Neural progenitor cell (in vitro differentiated cells): ENCODE measurements at regions not wholly inside any gene's neighbourhood (a gene's known extent, or its start where the extent isn't known, plus 50 kb on each side); places are given as distances from the start of the nearest gene placed in this dataset.

ENCODE experiments used
- DNase-seq: peaks from one replicate; pipeline ENCODE4 v3.0.0-alpha.2; 2016; ENCODE audit warnings: low spot score
- H2AFZ ChIP-seq: fragments of 200-600 bp; sonication (generic); replicated peaks from 2 replicates; pipeline ENCODE4 v1.6.1; 2016; ENCODE audit warnings: antibody characterized with exemption
- H3F3A ChIP-seq: fragments of 200-600 bp; sonication (generic); 2 replicates; pipeline ENCODE4 v1.6.1; 2016; ENCODE audit warnings: antibody characterized with exemption, low read depth
- H3K27ac ChIP-seq: fragments of 200-600 bp; sonication (generic); 2 replicates; pipeline ENCODE4 v1.5.1; 2016; ENCODE audit warnings: mild to moderate bottlenecking
- H3K27me3 ChIP-seq: fragments of 200-600 bp; sonication (generic); 2 replicates; pipeline ENCODE4 v1.6.1; 2016; ENCODE audit warnings: mild to moderate bottlenecking, moderate library complexity
- H3K36me3 ChIP-seq: fragments of 200-600 bp; sonication (generic); 2 replicates; pipeline ENCODE4 v1.5.1; 2016
- H3K4me1 ChIP-seq: fragments of 200-600 bp; sonication (generic); 2 replicates; pipeline ENCODE4 v1.6.1; 2016; ENCODE audit warnings: mixed run types
- H3K4me2 ChIP-seq: fragments of 200-600 bp; sonication (generic); 2 replicates; pipeline ENCODE4 v1.6.1; 2016
- H3K4me3 ChIP-seq: fragments of 200-600 bp; sonication (generic); 2 replicates; pipeline ENCODE4 v1.5.1; 2016
- H3K79me2 ChIP-seq: fragments of 200-600 bp; sonication (generic); 2 replicates; pipeline ENCODE4 v1.6.1; 2016; ENCODE audit warnings: low read depth
- H3K9ac ChIP-seq: fragments of 200-600 bp; sonication (generic); 2 replicates; pipeline ENCODE4 v1.6.1; 2016
- H3K9me3 ChIP-seq: fragments of 200-600 bp; sonication (generic); 2 replicates; pipeline ENCODE4 v1.5.1; 2016; ENCODE audit warnings: low read depth
- H4K20me1 ChIP-seq: fragments of 200-600 bp; sonication (generic); 2 replicates; pipeline ENCODE4 v1.6.1; 2016; ENCODE audit warnings: low read depth
- H3K27ac Mint-ChIP-seq: 3 replicates; pipeline ENCODE4 v1.8.0; 2021; ENCODE audit warnings: mixed read lengths
- H3K27me3 Mint-ChIP-seq: 2 replicates; pipeline ENCODE4 v1.8.0; 2022; ENCODE audit warnings: low read depth, mild to moderate bottlenecking, inconsistent platforms, moderate library complexity, mixed read lengths; ENCODE audit not compliant: insufficient read depth
- H3K36me3 Mint-ChIP-seq: 3 replicates; pipeline ENCODE4 v1.8.0; 2021; ENCODE audit warnings: mixed read lengths
- H3K4me1 Mint-ChIP-seq: 3 replicates; pipeline ENCODE4 v1.8.0; 2021; ENCODE audit warnings: mixed read lengths
- H3K4me3 Mint-ChIP-seq: 3 replicates; pipeline ENCODE4 v1.8.0; 2021; ENCODE audit warnings: mild to moderate bottlenecking, moderate library complexity, mixed read lengths
- H3K9me3 Mint-ChIP-seq: 3 replicates; pipeline ENCODE4 v1.8.0; 2020; ENCODE audit warnings: mixed read lengths
- CTCF ChIP-seq: fragments of 200-600 bp; sonication (generic); IDR thresholded peaks from 2 replicates; pipeline ENCODE4 v1.5.1; 2017; ENCODE audit warnings: antibody characterized with exemption, mild to moderate bottlenecking
- EZH2 ChIP-seq: fragments of 200-600 bp; sonication (generic); IDR thresholded peaks from 2 replicates; pipeline ENCODE4 v1.6.1; 2017; ENCODE audit warnings: antibody characterized with exemption, mild to moderate bottlenecking, moderate library complexity
- EZH2phosphoT487 ChIP-seq: fragments of 200-600 bp; sonication (generic); IDR thresholded peaks from 2 replicates; pipeline ENCODE4 v1.6.1; 2017; ENCODE audit warnings: antibody characterized with exemption

DNA sequence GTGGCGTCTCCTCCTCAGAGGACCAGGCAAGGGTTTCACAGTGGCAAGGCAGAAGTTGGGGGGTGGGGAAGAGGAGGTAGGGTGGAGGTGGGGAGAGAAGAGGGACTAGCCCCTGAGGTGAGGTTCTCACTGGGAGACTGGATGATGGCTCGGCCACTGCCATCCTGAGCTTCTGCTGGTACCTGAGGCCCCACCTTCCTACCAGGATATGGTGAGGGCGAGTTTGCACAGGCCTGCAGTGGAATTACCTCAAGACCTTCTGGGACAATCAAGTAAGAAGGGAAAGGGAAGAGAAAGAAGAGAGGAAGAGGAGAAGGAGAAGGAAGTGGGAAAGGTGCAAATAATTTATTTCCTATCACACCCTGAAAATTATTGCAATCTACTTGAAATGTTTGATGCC, 111.8 kb upstream of the GDF10 start:
- H3K27me3 ChIP-seq: no peaks in the 10 kb centered on the region
- peaks cover 2% of the 10 kb centered on the region for H3K9me3 Mint-ChIP-seq
- TF ChIP-seq CTCF (no peak), EZH2phosphoT487 (no peak)
- H3K36me3 ChIP-seq: no peaks in the 10 kb centered on the region
- H3K4me1 Mint-ChIP-seq: peaks cover 4% of the 10 kb centered on the region
- DNase-seq: no peak
- H3K4me2 ChIP-seq: no peak overlapping the region
- H3K27ac Mint-ChIP-seq: no peak overlapping the region
- H4K20me1 ChIP-seq: no peaks in the 10 kb centered on the region
- no peak overlapping the region for H3K4me3 ChIP-seq
- H3K79me2 ChIP-seq: no peaks in the 10 kb centered on the region
- H3F3A ChIP-seq: no peaks in the 10 kb centered on the region
- H3K9me3 ChIP-seq: no peaks in the 10 kb centered on the region
- H3K27ac ChIP-seq: no peak overlapping the region
- H2AFZ ChIP-seq: no peak overlapping the region
- H3K4me1 ChIP-seq: no peaks in the 10 kb centered on the region
- H3K36me3 Mint-ChIP-seq: no peaks in the 10 kb centered on the region
- no peak overlapping the region for H3K4me3 Mint-ChIP-seq
- peaks cover 2% of the 10 kb centered on the region for H3K27me3 Mint-ChIP-seq
- H3K9ac ChIP-seq: no peak overlapping the region

DNA sequence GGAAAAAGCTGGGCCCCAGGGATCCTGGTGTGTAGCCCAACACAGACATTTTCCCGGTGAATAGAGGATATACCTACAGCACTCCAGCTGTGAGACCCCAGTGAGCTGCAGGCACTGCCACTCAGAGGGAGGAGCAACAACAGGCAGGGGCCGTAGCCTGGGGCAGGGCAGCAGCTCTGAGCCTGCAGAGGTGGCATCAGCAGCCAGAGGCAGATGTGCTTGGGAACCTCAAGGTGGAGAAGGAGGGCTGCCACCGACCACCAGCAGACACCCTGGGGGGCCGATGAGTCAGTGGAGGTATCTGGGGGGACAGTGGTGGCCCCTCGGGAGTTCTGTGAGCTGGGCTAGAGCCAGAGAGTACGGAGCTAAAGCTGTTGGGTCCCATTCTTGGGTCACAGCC, 110.2 kb upstream of the GDF10 start:
- no peak overlapping the region for H3K4me3 Mint-ChIP-seq
- no peak for TF ChIP-seq CTCF
- no peak for TF ChIP-seq EZH2
- no peak for TF ChIP-seq EZH2phosphoT487
- no peak for DNase-seq
- no peak overlapping the region for H3K9ac ChIP-seq
- peaks cover 4% of the 10 kb centered on the region for H3K9me3 Mint-ChIP-seq
- H3K4me1 Mint-ChIP-seq: peaks cover 4% of the 10 kb centered on the region
- H3K36me3 ChIP-seq: no peaks in the 10 kb centered on the region
- H3K27me3 Mint-ChIP-seq: peaks cover 2% of the 10 kb centered on the region
- no peaks in the 10 kb centered on the region for H3K36me3 Mint-ChIP-seq
- H3K9me3 ChIP-seq: no peaks in the 10 kb centered on the region
- H2AFZ ChIP-seq: no peak overlapping the region
- H3K27ac Mint-ChIP-seq: no peak overlapping the region
- no peaks in the 10 kb centered on the region for H4K20me1 ChIP-seq
- no peaks in the 10 kb centered on the region for H3K79me2 ChIP-seq
- H3F3A ChIP-seq: no peaks in the 10 kb centered on the region
- H3K4me1 ChIP-seq: no peaks in the 10 kb centered on the region
- H3K27ac ChIP-seq: no peak overlapping the region
- no peak overlapping the region for H3K4me3 ChIP-seq
- no peak overlapping the region for H3K4me2 ChIP-seq
- no peaks in the 10 kb centered on the region for H3K27me3 ChIP-seq

GRCh38 chr10:47190301-47190700, 109.7 kb upstream of the GDF10 start:
- H3K79me2 ChIP-seq: no peaks in the 10 kb centered on the region
- Mint-ChIP-seq H3K36me3 (no peaks in the 10 kb centered on the region), H3K4me1 (peaks cover 4% of the 10 kb centered on the region), H3K27me3 (peaks cover 2% of the 10 kb centered on the region), H3K27ac (no peak overlapping the region), H3K4me3 (no peak overlapping the region), H3K9me3 (peaks cover 4% of the 10 kb centered on the region)
- no peaks in the 10 kb centered on the region for H3F3A ChIP-seq
- no peak for DNase-seq
- TF ChIP-seq EZH2phosphoT487: no peak
- no peak for TF ChIP-seq CTCF
- no peak for TF ChIP-seq EZH2
- no peak overlapping the region for H2AFZ ChIP-seq
- H3K9ac ChIP-seq: no peak overlapping the region
- no peak overlapping the region for H3K27ac ChIP-seq
- H3K4me3 ChIP-seq: no peak overlapping the region
- H4K20me1 ChIP-seq: no peaks in the 10 kb centered on the region
- no peaks in the 10 kb centered on the region for H3K36me3 ChIP-seq
- H3K27me3 ChIP-seq: no peaks in the 10 kb centered on the region
- no peaks in the 10 kb centered on the region for H3K9me3 ChIP-seq
- H3K4me1 ChIP-seq: no peaks in the 10 kb centered on the region
- no peak overlapping the region for H3K4me2 ChIP-seq
